ENCODE measurements at regions not wholly inside any gene's neighbourhood (a gene's known extent, or its start where the extent isn't known, plus 50 kb on each side); places are given as distances from the start of the nearest gene placed in this dataset.

- TF ChIP-seq GATA2 (IDR thresholded peaks at IDR 0.05; ENCODE audit: insufficient read depth, insufficient read length, low read depth, low read length): no peak
- TF ChIP-seq POLR2AphosphoS5 (IDR thresholded peaks at IDR 0.05; ENCODE audit: insufficient read depth, low read depth, low read length): no peak
- no peak for TF ChIP-seq CTCF (IDR thresholded peaks at IDR 0.05; ENCODE audit: extremely low read depth in 1 of 2, insufficient read depth in 1 of 2, low read depth in 1 of 2, low read length in 2 of 2)
- no peak for TF ChIP-seq POLR2A (IDR thresholded peaks at IDR 0.05; ENCODE audit: low read depth, low read length)
- TF ChIP-seq EZH2 (IDR thresholded peaks at IDR 0.05; ENCODE audit: borderline replicate concordance, low read depth, low read length, severe bottlenecking): no peak
- TF ChIP-seq MYC (IDR thresholded peaks at IDR 0.05; ENCODE audit: low read depth, low read length): no peak
Measured at GRCh38 chr19:46946611-46947238, 72.9 kb upstream of the NPAS1 start.
